ENCODE measurements at regions not wholly inside any gene's neighbourhood (a gene's known extent, or its start where the extent isn't known, plus 50 kb on each side); places are given as distances from the start of the nearest gene placed in this dataset.

DNA sequence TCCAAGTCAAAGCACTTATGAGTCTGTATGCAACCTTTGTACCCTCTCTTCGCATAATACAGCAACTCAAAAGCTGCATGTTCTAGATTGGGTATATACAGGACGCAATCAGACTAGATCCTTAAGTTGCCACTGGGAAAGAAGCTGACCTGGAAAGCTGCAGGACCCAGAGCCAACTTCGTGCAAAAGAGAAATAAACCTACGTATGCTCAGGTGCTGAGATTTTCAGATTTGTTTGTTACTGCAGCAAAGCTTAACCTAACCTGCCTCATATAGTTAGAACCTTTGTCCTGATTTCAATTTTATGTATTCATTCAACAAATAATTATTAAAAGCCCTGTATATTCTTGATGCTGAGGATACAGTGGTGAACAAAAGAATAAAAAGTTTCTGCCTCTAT is 139.7 kb downstream of the SLC30A10 start:
- H3K27ac Mint-ChIP-seq, result no peak overlapping the region
- Histone ChIP-seq H3K36me3 (replicated peaks in 1 of 2; ENCODE audit: control insufficient read depth in 1 of 2, insufficient read depth in 2 of 2, low read length in 2 of 2) (no peaks in the 10 kb centered on the region), H3K4me2 (replicated peaks; ENCODE audit: extremely low read depth, low read length, poor library complexity, severe bottlenecking) (no peak overlapping the region), H3K9me3 (replicated peaks in 1 of 2; ENCODE audit: control insufficient read depth in 1 of 2, insufficient read depth in 1 of 2, low read length in 2 of 2) (no peaks in the 10 kb centered on the region), H3K27me3 (ENCODE audit: control insufficient read depth in 2 of 2, insufficient read depth in 2 of 2, low read length in 2 of 2) (no peaks in the 10 kb centered on the region), H3K27ac (ENCODE audit: low read depth in 1 of 2, low read length in 2 of 2) (no peak overlapping the region), H2AFZ (ENCODE audit: insufficient read depth, low read depth, low read length, poor library complexity, severe bottlenecking) (no peak overlapping the region), H3K4me1 (ENCODE audit: control insufficient read depth in 1 of 2, insufficient read depth in 2 of 2, low read length in 2 of 2) (no peaks in the 10 kb centered on the region), H3K9ac (ENCODE audit: insufficient read depth, low read length, poor library complexity, severe bottlenecking) (no peak overlapping the region), H3K4me3 (replicated peaks in 1 of 3; ENCODE audit: low read depth in 2 of 3, low read length in 3 of 3) (no peak overlapping the region), H3K79me2 (ENCODE audit: insufficient read depth, low read length) (no peaks in the 10 kb centered on the region), H4K20me1 (ENCODE audit: insufficient read depth, low read length) (no peaks in the 10 kb centered on the region)
- WGBS (ENCODE audit: insufficient coverage), result 72% methylated on average over 2 of the region's 4 CpGs
- peaks cover 0 to 3% (median 1%) of the 10 kb centered on the region in 3 donors for H3K27me3 Mint-ChIP-seq (ENCODE audit: low read depth in 3 of 3)
- no peaks in the 10 kb centered on the region for H3K4me1 Mint-ChIP-seq
- no peak for DNase-seq
- H3K4me3 Mint-ChIP-seq, result no peak overlapping the region
- peaks cover 0 to 6% (median 0%) of the 10 kb centered on the region in 7 donors for H3K9me3 Mint-ChIP-seq
- TF ChIP-seq, protein P1, sequence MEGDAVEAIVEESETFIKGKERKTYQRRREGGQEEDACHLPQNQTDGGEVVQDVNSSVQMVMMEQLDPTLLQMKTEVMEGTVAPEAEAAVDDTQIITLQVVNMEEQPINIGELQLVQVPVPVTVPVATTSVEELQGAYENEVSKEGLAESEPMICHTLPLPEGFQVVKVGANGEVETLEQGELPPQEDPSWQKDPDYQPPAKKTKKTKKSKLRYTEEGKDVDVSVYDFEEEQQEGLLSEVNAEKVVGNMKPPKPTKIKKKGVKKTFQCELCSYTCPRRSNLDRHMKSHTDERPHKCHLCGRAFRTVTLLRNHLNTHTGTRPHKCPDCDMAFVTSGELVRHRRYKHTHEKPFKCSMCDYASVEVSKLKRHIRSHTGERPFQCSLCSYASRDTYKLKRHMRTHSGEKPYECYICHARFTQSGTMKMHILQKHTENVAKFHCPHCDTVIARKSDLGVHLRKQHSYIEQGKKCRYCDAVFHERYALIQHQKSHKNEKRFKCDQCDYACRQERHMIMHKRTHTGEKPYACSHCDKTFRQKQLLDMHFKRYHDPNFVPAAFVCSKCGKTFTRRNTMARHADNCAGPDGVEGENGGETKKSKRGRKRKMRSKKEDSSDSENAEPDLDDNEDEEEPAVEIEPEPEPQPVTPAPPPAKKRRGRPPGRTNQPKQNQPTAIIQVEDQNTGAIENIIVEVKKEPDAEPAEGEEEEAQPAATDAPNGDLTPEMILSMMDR (IDR thresholded peaks at IDR 0.05), result no peak
- no peaks in the 10 kb centered on the region for H3K36me3 Mint-ChIP-seq
- intact Hi-C loops (cut with micrococcal nuclease), result no loop called here

DNA sequence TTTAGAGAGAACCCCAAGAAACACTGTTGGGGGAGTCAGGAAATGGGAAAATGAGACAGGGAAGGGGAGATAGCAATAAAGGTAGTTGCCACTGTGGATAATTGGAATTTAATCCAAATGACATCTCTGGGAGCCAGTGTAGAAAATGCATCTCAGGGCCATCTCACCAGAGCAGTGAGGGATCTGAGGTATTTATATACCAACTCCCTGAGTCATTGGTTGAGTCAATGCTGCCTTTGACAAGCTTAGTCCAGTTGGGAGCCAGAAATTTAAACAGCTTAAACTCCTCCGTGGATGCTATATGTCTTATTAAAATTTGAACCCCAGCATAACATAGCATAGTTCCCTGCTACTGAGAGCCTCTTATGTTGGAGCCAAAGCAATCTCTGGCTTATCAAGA is 140.3 kb downstream of the SLC30A10 start:
- peaks cover 0 to 3% (median 1%) of the 10 kb centered on the region in 3 donors for H3K27me3 Mint-ChIP-seq (ENCODE audit: low read depth in 3 of 3)
- Histone ChIP-seq H3K79me2 (ENCODE audit: insufficient read depth, low read length) (no peaks in the 10 kb centered on the region), H3K4me3 (replicated peaks in 1 of 3; ENCODE audit: low read depth in 2 of 3, low read length in 3 of 3) (no peak overlapping the region), H3K9ac (ENCODE audit: insufficient read depth, low read length, poor library complexity, severe bottlenecking) (no peak overlapping the region), H2AFZ (ENCODE audit: insufficient read depth, low read depth, low read length, poor library complexity, severe bottlenecking) (no peak overlapping the region), H3K36me3 (replicated peaks in 1 of 2; ENCODE audit: control insufficient read depth in 1 of 2, insufficient read depth in 2 of 2, low read length in 2 of 2) (no peaks in the 10 kb centered on the region), H3K27me3 (ENCODE audit: control insufficient read depth in 2 of 2, insufficient read depth in 2 of 2, low read length in 2 of 2) (no peaks in the 10 kb centered on the region), H3K9me3 (replicated peaks in 1 of 2; ENCODE audit: control insufficient read depth in 1 of 2, insufficient read depth in 1 of 2, low read length in 2 of 2) (no peaks in the 10 kb centered on the region), H4K20me1 (ENCODE audit: insufficient read depth, low read length) (no peaks in the 10 kb centered on the region), H3K4me2 (replicated peaks; ENCODE audit: extremely low read depth, low read length, poor library complexity, severe bottlenecking) (no peak overlapping the region), H3K27ac (ENCODE audit: low read depth in 1 of 2, low read length in 2 of 2) (no peak overlapping the region), H3K4me1 (ENCODE audit: control insufficient read depth in 1 of 2, insufficient read depth in 2 of 2, low read length in 2 of 2) (no peaks in the 10 kb centered on the region)
- H3K4me3 Mint-ChIP-seq, result no peak overlapping the region
- H3K9me3 Mint-ChIP-seq, result peaks cover 0 to 6% (median 0%) of the 10 kb centered on the region in 7 donors
- intact Hi-C loops (cut with micrococcal nuclease), result no loop called here
- no peaks in the 10 kb centered on the region for H3K36me3 Mint-ChIP-seq
- TF ChIP-seq, protein P1 (IDR thresholded peaks at IDR 0.05), result no peak
- WGBS (ENCODE audit: insufficient coverage), result 100% methylated on average over 1 of the region's 1 CpG
- DNase-seq, result no peak
- no peaks in the 10 kb centered on the region for H3K4me1 Mint-ChIP-seq
- H3K27ac Mint-ChIP-seq, result no peak overlapping the region
